Caco-2 (cell line): ENCODE measurements at regions not wholly inside any gene's neighbourhood (a gene's known extent, or its start where the extent isn't known, plus 50 kb on each side); places are given as distances from the start of the nearest gene placed in this dataset.
A peak's percentile ranks its signal among the peaks of the same experiment; 100 is the strongest.

Experiments
- BruUV-seq: library from RNA; stranded (reverse); fragments of 400-500 nt; replicated peaks from 2 replicates; lab custom pipeline; 2021; lab: Mats Ljungman, UMichigan
- CTCF ChIA-PET: fragments of 300-600 bp; sonication (Branson Sonifier 250); formaldehyde crosslinking; loops from one replicate; lab custom pipeline; 2022; ENCODE audit warnings: antibody characterized with exemption; lab: Charles Lee
- POLR2A ChIA-PET: fragments of 300-600 bp; sonication (Branson Sonifier 250); formaldehyde crosslinking; loops from one replicate; lab custom pipeline; 2022; ENCODE audit warnings: antibody characterized with exemption; lab: Charles Lee
- DNase-seq, 2 experiments: peaks; one replicate each; pipeline versions ENCODE4 v3.0.0 to v3.0.0-alpha.2; 2020 to 2022
- H3K27me3 ChIP-seq: replicated peaks from 2 replicates; pipeline ENCODE4 v1.6.0; 2011; ENCODE audit warnings: low read length; ENCODE audit not compliant: control insufficient read depth, insufficient read depth
- H3K36me3 ChIP-seq: 2 replicates; pipeline ENCODE4 v1.5.1; 2011; ENCODE audit warnings: low read length; ENCODE audit not compliant: control insufficient read depth, insufficient read depth
- H3K4me1 ChIP-seq: fragments of 250-450 bp; sonication (Bioruptor Pico); 2 replicates; pipeline ENCODE4 v1.5.1; 2020; ENCODE audit warnings: mild to moderate bottlenecking
- H3K4me3 ChIP-seq: 2 replicates; pipeline ENCODE4 v1.5.1; 2011; ENCODE audit warnings: low read depth, mild to moderate bottlenecking, control low read depth, low read length
- H3K9me3 ChIP-seq: fragments of 250-450 bp; sonication (Bioruptor Pico); 2 replicates; pipeline ENCODE4 v1.5.1; 2020; ENCODE audit warnings: mild to moderate bottlenecking, moderate library complexity
- H3K27ac Mint-ChIP-seq: one replicate; pipeline ENCODE4 v1.8.0; 2022; ENCODE audit warnings: mixed read lengths; ENCODE audit not compliant: unreplicated experiment
- H3K27me3 Mint-ChIP-seq: one replicate; pipeline ENCODE4 v1.8.0; 2022; ENCODE audit warnings: mixed read lengths; ENCODE audit not compliant: insufficient read depth, unreplicated experiment
- H3K36me3 Mint-ChIP-seq: one replicate; pipeline ENCODE4 v1.8.0; 2022; ENCODE audit warnings: mild to moderate bottlenecking, mixed read lengths; ENCODE audit not compliant: insufficient read depth, unreplicated experiment
- H3K4me1 Mint-ChIP-seq: one replicate; pipeline ENCODE4 v1.8.0; 2022; ENCODE audit warnings: low read depth, mixed read lengths; ENCODE audit not compliant: unreplicated experiment
- H3K4me3 Mint-ChIP-seq: one replicate; pipeline ENCODE4 v1.8.0; 2022; ENCODE audit warnings: mild to moderate bottlenecking, moderate library complexity, mixed read lengths; ENCODE audit not compliant: unreplicated experiment
- H3K9me3 Mint-ChIP-seq: one replicate; pipeline ENCODE4 v1.8.0; 2022; ENCODE audit warnings: mixed read lengths; ENCODE audit not compliant: unreplicated experiment
- CTCF ChIP-seq, 2 experiments: fragments of 200-600 bp in 1 of 2; IDR thresholded peaks; 1 replicate in 1 of 2; 2 replicates in 1 of 2; pipeline versions ENCODE4 v1.5.1 to v1.8.0; 2011 to 2022; ENCODE audit warnings: antibody characterized with exemption in 1 of 2, control low read depth in 1 of 2, inconsistent platforms in 1 of 2, low read depth in 1 of 2, low read length in 1 of 2, mild to moderate bottlenecking in 1 of 2, moderate library complexity in 1 of 2; ENCODE audit not compliant: insufficient read depth in 1 of 2, severe bottlenecking in 1 of 2, unreplicated experiment in 1 of 2
- intact Hi-C: fragments of 100-400 bp; cut with micrococcal nuclease; formaldehyde crosslinking; loops from one replicate; pipeline ENCODE4 v1.10.0; 2022; ENCODE audit not compliant: unreplicated experiment

DNA sequence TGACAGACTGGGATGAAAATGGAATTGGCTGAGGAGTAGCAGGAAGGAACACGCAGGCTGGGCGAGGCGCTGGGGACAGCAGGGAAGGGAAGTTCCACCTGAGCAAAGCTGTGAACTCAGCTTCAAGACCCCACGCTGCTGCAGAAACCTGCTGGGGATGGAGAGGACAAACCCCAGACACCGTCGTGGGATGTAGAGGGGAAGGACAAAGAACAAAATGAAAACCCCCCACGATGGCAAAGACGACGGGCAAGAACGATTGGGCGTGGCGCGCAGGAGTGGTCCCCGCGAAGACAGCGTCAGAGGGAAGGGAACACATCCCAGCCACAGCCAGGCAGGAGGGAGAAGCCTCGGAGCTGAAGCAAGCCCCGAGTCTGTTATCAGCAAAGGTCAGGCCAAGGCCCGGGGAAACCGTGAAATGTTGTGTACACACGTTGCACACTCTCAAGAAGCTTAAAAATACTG is 222.9 kb downstream of the NDUFA10 start:
- Mint-ChIP-seq H3K27me3 (peaks cover 4% of the 10 kb centered on the region), H3K4me3 (no peak overlapping the region), H3K4me1 (no peaks in the 10 kb centered on the region), H3K9me3 (peaks cover under 1% of the 10 kb centered on the region), H3K36me3 (no peaks in the 10 kb centered on the region), H3K27ac (no peak overlapping the region)
- ChIA-PET POLR2A (no interaction called here), CTCF (no interaction called here)
- H3K4me3 ChIP-seq = no peak overlapping the region
- intact Hi-C loops = no loop called here
- H3K27me3 ChIP-seq = no peaks in the 10 kb centered on the region
- no TSS peak for BruUV-seq
- no peaks in the 10 kb centered on the region for H3K36me3 ChIP-seq
- H3K9me3 ChIP-seq = no peaks in the 10 kb centered on the region
- no peaks in the 10 kb centered on the region for H3K4me1 ChIP-seq
- TF ChIP-seq CTCF (IDR thresholded peaks at IDR 0.05; ENCODE audit: insufficient read depth in 1 of 2, low read depth in 1 of 2, low read length in 1 of 2, severe bottlenecking in 1 of 2, unreplicated experiment in 1 of 2) = no peak
- no peak for DNase-seq

DNA sequence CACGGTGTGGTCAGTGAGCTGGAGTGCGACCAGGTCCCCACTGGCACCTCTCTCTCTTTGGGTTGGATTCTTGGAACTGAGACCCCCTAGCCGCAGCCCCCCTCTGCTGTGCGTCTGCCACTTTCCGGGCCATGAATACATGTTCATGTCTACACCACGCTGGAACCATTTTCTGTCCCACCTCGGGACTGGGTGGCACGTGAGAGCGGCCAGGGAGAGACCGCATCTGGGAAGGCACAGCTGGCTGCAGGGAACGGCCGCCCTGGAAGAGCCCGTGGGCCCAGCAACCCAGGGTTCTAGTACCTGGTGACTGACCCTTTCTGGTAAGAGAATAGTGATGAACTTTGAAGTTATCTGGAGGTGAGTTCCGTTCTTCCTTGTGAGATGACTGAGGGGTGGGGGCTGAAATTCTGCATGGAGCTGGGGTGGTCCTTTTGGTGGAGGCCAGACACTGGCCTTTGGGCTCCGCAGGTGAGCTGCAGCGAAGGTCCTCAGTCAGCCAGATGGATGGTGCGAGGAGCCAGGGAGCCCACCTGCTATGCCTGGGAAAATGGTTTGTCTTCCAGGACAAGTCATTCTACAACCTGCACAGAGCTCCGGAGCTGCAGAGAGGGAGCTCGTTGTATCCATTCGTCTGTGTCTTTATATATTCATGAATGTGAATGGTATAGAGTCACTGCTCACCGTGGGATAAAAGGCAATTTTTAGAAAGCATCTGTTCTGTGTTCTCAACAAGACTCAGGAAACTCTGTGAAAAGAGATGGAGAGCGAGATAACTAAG is 223.5 kb downstream of the NDUFA10 start:
- POLR2A ChIA-PET = no interaction called here
- Mint-ChIP-seq H3K4me3 (no peak overlapping the region), H3K27me3 (peaks cover 4% of the 10 kb centered on the region), H3K9me3 (peaks cover 6% of the 10 kb centered on the region), H3K27ac (no peak overlapping the region), H3K36me3 (no peaks in the 10 kb centered on the region), H3K4me1 (no peaks in the 10 kb centered on the region)
- Histone ChIP-seq H3K36me3 (no peaks in the 10 kb centered on the region), H3K27me3 (no peaks in the 10 kb centered on the region), H3K9me3 (no peaks in the 10 kb centered on the region), H3K4me1 (no peaks in the 10 kb centered on the region), H3K4me3 (no peak overlapping the region)
- no peak for TF ChIP-seq CTCF (IDR thresholded peaks at IDR 0.05; ENCODE audit: insufficient read depth in 1 of 2, low read depth in 1 of 2, low read length in 1 of 2, severe bottlenecking in 1 of 2, unreplicated experiment in 1 of 2)
- CTCF ChIA-PET = no interaction called here
- intact Hi-C loops = no loop called here
- DNase-seq = no peak
- BruUV-seq = no TSS peak

GRCh38 chr2:239800785-239801386 is 224.3 kb downstream of the NDUFA10 start:
- peak in 1 of 2 experiments; percentile 3 for DNase-seq
- Histone ChIP-seq H3K9me3 (no peaks in the 10 kb centered on the region), H3K4me3 (no peak overlapping the region), H3K27me3 (no peaks in the 10 kb centered on the region), H3K4me1 (no peaks in the 10 kb centered on the region), H3K36me3 (no peaks in the 10 kb centered on the region)
- no peaks in the 10 kb centered on the region for H3K36me3 Mint-ChIP-seq
- H3K27me3 Mint-ChIP-seq = peaks cover 4% of the 10 kb centered on the region
- no peak for TF ChIP-seq CTCF (IDR thresholded peaks at IDR 0.05; ENCODE audit: insufficient read depth in 1 of 2, low read depth in 1 of 2, low read length in 1 of 2, severe bottlenecking in 1 of 2, unreplicated experiment in 1 of 2)
- intact Hi-C loops = no loop called here
- ChIA-PET CTCF (no interaction called here), POLR2A (no interaction called here)
- peaks cover 6% of the 10 kb centered on the region for H3K9me3 Mint-ChIP-seq
- H3K4me3 Mint-ChIP-seq = no peak overlapping the region
- no peak overlapping the region for H3K27ac Mint-ChIP-seq
- no TSS peak for BruUV-seq
- no peaks in the 10 kb centered on the region for H3K4me1 Mint-ChIP-seq
